ENCODE measurements at regions not wholly inside any gene's neighbourhood (a gene's known extent, or its start where the extent isn't known, plus 50 kb on each side); places are given as distances from the start of the nearest gene placed in this dataset.

DNA sequence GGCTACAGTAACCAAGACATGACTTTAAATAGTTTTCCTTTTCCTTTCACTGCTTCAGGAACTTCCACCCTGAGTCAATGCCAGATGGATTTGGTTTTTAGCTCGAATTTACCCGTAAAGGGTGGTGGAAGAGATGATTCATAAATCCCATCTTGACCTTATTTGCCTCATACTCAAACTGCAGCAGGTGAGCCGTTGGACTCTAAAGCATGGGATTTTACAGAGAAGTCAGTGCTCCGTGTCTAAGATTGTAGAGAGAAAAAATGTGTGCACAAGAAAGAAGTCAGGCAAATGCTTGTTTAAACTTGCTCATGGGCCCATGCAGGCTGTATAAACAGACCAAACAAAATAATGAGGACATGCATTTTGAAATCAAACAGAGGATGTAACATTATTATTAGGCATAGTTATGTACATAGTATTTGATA lies 369.7 kb upstream of the TRIB2 start:
- no peak for DNase-seq (ENCODE audit: low read depth)

DNA sequence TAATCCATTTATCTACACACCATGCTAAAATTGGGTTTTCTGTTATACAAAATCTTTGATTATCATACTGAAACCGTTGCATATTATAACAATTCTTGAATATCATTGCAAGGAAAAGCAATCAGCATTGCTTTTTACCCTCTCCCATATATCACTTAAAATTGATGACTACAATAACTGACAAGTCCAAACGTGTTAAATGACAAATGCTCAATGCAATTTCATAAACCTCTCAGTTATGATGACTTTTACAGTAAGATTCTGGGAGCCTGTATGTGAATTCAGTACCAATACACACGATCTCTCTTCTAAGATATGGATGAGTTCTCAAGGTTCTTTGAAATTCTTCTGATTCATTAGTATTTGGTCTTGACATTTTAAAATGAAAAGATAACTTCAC lies 368.5 kb upstream of the TRIB2 start:
- DNase-seq (ENCODE audit: low read depth): no peak

DNA sequence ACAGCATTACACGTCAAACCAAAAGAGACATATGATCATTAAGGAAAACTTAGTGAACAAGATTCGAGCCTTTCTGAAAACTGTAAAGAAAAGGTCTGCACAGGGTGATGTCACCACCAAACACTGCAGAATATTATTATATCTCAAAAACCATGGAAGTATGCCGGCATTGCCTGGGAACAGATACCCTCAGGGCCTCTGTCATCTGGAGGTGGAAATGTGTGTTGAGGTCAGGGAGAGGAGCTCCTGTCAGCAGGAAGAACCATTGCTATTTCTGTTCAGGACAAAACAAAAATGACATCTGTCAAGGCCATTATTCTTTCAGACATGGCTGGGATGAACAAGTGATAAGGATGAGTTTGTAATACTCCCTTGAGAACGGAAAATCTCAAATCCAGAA lies 365.9 kb upstream of the TRIB2 start:
- DNase-seq (ENCODE audit: low read depth): no peak

DNA sequence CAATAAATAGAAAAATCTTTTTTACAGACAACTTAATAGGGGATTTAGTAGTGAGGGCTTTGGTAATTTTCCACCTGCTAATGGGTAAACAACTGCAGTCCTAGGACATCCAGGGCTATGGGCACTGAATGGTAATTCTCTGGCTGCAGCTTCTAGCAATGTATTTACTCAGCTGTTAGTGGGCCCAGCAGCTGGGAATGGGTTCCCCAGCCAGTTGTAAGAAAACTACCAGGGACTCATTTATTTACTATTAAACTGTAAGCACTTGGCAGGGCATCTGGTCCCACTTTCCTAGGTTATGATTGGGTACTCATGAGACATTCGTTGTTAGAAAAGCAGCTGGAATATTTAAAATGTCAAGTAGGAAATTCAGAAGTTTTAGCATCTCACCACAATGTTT lies 363.8 kb upstream of the TRIB2 start:
- no peak for DNase-seq (ENCODE audit: low read depth)

DNA sequence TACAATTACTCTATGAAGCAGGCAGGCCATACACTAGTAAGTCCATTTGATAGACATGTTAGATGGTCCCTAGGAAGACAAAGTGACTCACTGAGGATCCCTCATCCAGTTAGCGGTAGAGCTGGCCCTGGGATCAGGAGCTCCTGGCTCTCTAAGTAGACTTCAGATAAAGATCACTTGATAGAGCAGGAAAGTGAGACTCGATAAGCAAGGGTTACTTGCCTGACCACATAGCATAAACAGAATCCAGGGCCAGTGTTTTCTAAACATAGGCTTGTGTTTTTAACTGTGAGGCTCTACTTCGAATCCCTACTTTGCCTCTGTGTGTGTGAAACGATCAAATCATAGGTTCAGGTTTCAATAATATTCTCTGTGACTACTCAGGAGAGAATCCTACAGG lies 355.2 kb upstream of the TRIB2 start:
- DNase-seq (ENCODE audit: low read depth): no peak

DNA sequence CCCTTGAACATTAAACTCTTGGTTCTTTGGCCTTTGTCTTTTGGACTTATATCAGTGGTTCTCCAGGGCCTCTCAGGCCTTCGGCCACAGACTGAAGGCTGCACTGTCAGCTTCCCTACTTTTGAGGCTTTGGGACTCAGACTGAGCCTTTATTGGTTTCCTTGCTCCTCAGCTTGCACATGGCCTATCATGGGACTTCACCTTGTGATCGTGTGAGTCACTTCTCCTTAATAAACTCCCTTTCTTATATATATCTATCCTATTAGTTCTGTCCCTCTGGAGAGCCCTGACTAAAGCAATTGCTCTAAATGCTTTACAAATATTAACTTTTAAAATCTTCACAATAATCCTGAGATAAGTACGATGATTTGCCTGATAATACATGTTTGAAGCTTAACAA lies 353.6 kb upstream of the TRIB2 start:
- DNase-seq (ENCODE audit: low read depth): no peak

DNA sequence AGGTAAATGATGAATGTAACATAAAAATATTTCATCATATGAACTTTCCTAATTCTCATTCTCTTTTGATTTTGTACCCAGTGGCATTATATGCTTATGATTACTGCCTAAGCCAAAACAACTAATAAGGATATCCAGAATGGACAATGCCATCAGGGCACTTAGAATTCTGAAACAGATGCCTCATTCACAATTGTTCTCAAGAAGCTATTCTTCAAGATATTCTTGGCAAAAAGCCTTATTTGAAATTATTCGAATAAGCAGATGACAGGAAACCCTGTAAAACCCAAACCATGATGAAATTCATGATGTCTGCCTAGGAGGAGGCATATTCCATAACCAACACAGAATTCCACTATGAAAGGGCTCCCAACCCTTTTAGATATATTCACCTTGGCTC lies 353.2 kb upstream of the TRIB2 start:
- DNase-seq (ENCODE audit: low read depth): no peak

DNA sequence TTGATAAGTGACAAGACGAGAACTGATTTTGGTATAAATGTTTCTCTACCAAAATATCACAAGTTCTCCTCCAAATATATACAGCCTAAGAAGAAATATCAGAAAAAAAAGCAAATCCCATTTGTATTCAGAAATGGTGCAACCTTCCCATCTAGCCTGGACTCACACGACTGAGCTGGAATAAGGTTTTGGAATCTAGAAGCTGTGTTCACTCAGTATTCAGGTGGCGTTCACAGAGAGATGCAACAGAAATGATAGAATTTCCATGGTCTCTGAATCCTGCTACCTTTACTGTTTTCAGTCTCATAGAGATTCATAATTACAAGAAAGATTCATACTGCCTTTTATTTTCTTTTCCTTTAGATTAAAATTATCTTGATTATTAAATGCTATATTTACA lies 347.2 kb upstream of the TRIB2 start:
- no peak for DNase-seq (ENCODE audit: low read depth)

DNA sequence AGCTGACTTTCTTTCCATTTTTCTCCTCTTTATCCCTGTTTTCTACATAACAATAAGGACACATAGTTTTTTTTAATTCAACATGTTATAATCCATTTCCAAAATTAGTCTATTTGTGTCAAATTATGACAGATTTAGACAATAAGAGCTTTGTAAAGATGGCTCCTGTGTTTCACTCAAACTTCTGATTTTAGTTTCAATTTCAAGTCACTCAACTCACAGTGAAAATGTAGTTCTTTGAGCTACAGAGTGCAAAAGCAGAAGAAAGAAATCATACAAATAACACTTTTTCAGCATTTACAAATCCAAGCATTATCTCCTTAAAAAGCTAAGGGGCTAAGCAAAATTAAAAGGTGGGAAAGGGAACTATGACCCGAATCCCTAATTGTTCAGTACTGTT lies 340.7 kb upstream of the TRIB2 start:
- no peak for DNase-seq (ENCODE audit: low read depth)

DNA sequence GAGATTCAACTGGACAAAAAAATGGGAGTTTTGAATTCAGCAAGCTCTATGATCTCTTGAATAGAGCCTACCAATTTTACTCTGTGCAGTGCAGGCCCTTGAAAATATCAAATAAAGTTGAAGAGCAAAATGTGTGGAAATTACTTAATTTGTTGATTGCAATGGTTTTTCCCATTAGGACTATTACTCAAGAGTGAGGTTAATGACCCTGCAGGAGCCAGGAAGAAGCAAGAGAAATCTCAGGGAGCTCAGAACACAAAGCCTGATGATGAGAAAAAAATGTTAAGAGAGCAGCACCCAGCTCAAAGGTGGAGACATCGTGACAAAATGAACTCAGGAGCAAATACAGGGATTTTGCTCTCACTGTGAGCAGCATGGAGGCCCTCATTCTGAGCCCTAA lies 337.6 kb upstream of the TRIB2 start:
- no peak for DNase-seq (ENCODE audit: low read depth)

DNA sequence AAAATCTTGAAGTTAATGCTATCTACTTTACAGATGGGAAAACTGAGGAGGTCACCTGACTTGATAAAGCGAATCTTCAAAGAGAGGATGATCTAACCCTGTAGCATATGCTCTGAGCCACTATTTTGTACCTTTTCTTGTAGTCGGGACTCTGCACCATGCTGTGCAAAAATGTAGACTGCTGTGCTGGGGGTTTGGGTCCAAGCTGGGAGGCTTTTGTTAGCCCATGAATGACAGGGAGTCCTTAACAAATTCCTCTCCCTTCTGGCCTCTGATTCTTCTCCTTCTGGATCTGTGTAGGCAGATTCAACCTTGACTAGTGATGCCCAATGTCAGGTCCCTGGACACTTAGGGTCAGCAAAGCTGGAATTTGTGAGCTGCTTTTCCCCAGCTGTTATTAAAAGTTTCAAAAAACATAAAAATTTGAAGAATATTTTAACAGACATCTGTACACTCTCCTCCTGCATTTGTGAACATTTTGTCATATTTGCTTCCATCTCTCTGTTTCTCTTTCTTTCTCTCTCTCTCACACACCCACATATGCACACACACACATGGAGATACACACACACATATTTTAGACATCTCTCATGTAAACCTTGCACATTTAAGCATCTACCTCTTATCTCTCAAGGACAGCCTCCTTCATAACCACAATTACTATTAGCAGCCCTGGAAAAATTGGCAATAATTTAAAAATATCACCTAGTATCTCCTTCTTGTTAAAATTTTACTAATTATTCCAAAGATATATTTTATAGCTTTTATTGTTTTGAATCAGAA lies 335.0 kb upstream of the TRIB2 start:
- DNase-seq (ENCODE audit: low read depth): no peak

DNA sequence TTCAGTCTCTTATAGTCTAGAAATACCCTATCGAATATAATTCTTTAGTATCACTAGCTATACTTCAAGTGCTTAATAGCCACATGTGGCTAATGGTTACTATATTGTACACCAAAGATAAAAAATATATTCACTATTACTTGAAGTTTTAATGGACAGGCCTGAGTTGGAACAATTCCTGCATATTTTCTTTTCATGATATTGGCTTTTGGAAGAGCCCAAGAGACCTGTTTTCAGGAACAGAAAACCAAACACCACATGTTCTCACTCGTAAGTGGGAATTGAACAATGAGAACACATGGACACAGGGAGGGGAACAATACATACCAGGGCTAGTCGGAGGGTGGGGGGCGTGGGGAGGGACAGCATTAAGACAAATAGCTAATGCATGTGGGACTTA lies 334.4 kb upstream of the TRIB2 start:
- DNase-seq (ENCODE audit: low read depth): no peak

DNA sequence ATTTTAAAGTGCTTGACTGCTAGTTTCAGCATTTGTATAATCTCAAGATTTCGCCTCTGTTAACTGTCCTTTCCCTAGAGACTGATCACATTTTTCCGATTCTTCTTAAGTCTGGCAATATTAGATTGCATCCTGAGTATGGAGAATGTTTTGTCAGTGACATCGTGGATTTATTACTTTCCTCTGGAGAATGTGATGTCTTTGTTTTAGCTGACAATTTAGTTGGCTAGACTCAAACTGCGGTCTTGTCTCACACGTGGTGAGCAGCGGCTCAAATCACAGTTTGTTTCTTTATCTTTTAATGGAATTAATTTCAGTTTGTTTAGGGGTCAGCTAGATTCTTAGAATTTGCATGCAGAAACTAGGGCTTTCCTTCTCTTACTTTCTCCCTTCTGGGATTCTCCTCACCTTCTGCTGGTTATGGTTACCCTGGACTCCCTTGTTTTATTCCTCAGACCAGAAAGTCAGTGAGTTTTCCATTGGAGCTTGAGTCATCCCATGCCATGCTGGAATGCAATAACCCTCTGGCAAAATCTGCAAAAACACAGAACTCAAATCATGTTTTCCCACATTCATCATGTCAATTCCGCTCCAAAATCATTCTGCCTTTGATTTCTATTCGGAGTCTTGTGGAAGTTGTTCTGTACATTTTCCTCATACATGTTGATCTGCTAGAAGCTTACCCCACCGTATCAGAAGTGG lies 327.2 kb upstream of the TRIB2 start:
- DNase-seq (ENCODE audit: low read depth): no peak

DNA sequence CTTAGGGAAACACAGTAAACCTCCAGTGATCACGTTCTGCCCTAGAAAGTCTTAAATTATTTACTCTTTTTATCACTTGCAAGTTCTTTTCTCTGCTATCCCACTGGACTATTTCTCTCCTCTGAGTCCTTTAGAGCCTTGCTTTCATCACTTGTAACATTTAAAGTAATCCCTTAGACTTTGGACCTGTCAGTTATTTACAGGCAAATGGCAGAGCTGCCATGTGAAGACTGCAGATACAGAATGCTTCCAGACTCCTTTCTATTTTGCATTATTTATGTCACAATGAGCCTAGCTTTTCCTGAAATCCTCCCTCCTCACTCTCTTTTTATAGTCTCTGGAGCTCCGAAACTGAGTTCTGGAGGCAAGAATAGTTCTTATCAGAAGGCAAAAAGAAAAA lies 325.6 kb upstream of the TRIB2 start:
- DNase-seq (ENCODE audit: low read depth): no peak

DNA sequence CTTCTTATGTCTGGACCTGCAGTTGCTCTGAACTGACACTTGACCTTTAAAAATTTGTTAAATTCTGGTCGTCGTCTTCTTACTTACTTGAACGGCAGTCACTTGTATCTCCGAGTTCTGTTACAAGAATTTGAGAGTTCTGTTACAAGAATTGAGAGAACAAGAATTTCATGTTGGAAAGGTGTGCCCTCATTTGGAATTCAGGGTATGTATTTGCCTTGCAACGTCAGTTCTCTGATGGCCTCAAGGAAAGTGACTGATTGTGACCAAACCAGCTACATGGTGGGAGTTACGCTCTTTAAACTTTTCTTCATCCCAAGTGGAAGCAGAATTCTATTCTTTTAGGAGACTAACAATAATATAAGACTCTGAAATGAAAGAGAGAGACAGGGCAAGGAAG lies 320.0 kb upstream of the TRIB2 start:
- DNase-seq (ENCODE audit: low read depth): no peak

DNA sequence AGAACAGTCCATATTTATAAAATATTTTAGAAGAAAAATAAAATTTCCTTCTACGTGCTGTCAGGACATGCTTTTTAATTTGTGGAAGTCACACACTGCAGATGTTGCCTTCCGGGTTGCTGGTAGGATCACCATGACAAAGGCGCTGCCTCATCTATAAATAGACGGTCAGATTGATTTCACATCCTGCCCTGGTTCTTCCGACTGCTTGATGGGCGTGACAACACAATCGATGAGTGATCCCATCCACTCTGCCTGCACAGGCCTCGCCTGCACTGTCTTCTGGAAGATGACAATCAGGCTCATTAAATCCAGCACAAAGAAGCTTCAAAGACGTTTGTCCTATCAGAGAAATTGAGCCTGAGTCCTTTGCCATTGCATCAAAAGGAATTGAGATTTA lies 318.9 kb upstream of the TRIB2 start:
- DNase-seq (ENCODE audit: low read depth): no peak

DNA sequence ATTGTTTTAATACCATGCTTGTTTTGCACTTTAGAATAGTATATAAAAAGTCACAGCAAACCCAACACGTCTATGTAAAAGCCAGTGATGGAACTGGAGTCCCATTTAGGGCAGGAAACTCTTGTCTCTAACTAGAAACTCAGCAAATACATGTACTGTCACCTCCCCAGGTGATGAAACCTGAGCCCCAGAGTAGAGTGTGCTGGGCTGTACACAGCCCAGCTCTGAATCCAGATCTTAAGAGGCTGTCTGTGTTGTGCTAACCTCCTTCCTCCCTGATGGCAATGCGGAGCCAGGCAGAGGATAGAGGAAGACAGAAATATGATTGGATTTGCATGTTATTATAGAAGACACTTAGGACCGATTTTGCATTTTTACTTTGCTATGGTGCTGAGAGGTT lies 317.5 kb upstream of the TRIB2 start:
- no peak for DNase-seq (ENCODE audit: low read depth)

DNA sequence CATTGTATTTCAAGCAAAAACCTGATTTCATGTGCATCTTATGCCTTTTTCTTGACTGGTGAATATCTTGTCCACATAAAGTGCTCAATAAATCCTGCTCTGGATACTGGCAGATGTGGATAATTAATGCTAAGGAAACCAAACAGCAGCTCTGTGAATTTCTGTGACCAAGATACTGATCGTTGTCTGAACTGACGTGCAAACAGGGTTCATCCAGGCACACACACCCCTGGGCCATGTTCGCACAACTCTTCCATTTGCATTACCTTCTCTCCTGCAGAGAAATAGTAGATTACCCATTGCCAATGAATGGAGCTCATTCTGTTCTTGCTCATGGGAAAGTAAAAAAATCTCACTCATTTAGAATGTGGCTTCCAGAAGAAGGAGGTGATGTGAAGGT lies 316.2 kb upstream of the TRIB2 start:
- no peak for DNase-seq (ENCODE audit: low read depth)

DNA sequence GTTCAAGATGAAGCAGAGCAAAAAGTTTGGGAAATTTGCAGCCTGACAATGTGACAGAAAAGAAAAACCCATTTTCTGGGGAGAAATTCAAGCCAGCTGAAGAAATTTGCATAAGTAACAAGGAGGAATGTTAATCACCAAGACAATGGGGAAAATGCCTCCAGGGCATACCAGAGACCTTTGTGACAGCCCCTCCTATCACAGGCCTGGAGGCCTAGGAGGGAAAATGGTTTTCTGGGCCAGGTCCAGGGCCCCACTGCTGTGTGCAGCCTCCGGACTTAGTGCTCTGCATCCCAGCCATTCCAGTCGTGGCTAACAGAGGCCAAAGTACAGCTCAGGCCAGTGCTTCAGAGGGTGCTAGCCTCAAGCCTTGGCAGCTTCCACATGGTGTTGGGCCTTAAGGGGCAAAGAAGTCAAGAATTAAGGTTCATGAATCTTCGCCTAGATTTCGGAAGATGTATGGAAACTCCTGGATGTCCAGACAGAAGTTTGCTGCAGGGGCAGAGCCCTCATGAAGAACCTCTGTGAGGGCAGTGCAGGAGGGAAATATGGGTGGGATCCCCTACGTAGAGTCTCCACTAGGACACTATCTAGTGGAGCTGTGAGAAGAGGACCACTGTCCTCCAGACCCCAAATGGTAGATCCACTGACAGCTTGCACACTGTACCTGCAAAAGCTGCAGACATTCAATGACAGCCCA lies 314.1 kb upstream of the TRIB2 start:
- no peak for DNase-seq (ENCODE audit: low read depth)

DNA sequence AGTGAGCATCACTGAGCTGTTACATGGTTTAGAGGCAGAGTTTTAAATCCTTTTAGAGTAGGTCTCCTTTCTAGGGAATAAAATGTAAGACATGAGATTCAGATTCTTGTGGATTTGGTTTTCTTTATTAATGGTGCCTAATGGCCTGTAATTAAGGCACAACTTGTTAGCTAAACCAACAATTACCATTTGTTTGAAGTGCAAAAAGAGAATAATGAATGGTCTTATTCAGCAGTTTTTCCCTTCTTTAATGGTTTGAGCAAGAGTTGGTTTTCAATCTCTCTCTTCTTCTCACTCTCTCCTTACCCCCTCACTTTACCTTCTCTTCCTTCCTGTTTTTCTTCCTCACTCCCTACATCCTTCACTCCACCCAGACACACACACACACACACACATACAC lies 312.2 kb upstream of the TRIB2 start:
- no peak for DNase-seq (ENCODE audit: low read depth)

DNA sequence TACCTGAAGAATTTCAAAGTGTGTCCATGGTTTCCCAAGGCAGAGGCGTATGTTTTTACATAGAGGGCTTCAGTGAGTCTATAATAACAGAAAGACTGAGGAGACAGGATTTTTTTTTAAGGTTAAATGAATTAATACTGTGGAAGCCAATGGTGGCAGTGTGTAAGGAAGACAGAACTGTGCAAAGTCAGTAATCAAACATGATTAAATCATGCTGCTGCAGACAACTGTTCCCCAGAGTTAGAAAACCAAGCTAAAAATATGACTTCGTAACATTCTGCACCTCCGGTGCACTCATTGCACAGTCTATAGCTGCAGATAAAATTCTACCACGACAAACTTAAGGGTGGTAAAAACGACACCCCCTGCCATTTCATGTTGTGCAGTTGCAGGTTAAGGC lies 309.6 kb upstream of the TRIB2 start:
- DNase-seq (ENCODE audit: low read depth): no peak

DNA sequence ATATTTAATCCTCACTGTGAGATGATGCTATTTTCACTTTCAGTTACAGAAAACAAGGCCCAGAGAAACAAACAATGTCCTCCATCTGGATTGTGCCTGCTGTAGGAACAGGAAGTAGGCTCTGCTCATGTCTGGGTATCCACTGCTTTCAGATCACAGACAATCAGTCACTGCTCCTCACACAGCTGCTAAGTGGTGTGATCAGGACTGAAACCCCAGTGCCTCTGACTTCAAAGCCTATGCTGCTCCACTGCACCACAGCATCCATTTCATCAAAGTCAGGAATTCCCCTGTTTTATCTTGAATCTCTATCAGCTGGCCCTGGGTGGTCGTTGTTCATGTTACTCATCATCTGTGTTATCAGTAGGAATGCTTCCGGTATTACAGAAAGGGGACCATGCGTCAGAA lies 303.8 kb upstream of the TRIB2 start:
- peak; percentile 81 for DNase-seq (ENCODE audit: low read depth)

DNA sequence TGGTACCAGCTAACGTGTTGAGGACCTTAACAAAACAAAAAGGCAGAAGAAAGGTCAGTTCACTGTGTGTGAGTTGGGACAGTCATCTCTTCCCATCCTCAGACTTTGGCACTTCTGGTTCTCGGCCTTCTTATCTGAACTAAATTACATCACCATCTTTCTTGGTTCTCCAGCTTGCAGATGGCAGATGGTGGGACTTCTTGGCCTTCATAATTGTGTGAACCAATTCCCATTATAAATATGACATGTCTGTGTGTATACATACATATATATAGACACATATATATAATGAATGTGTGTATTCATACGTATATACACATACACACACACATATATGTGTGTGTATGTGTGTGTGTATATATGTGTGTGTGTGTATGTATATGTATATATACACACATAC lies 301.2 kb upstream of the TRIB2 start:
- DNase-seq (ENCODE audit: low read depth): no peak
